ENCODE measurements at regions not wholly inside any gene's neighbourhood (a gene's known extent, or its start where the extent isn't known, plus 50 kb on each side); places are given as distances from the start of the nearest gene placed in this dataset.

DNA sequence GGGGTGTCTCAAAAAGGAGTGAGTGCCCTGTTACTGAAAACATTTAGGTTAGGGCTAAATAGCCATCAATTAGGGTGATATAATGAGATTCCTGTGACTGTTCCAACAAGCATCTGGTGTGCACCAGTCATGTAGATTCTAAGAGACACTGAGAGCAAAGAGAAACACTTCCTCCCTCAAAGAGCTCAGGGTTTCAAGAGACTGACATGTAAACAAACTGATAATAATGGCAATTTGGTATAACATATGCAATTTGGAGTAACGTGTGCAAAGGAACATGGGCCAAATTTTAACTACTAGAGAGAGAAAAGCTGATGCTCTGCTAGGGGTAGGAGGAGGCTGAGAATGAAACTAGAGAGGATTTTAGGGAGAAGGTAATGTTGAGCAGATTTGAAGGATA is 237.1 kb downstream of the BMP4 start:
- DNase-seq (ENCODE audit: low read depth in 1 of 2, low spot score in 2 of 2) (no peak), FAIRE-seq (no peak)
- Histone ChIP-seq H3K4me3 (ENCODE audit: extremely low read depth in 1 of 4, insufficient read depth in 2 of 4, low read depth in 3 of 4, low read length in 4 of 4) (no peak overlapping the region), H3K56ac (replicated peaks; ENCODE audit: insufficient read length, low read depth, low read length) (no peak overlapping the region), H3K36me3 (ENCODE audit: control insufficient read depth in 2 of 4, insufficient read depth in 4 of 4, low read length in 3 of 4) (no peaks in the 10 kb centered on the region), H4K20me1 (replicated peaks in 1 of 2; ENCODE audit: control insufficient read depth in 1 of 2, insufficient read depth in 2 of 2, low read length in 2 of 2) (no peaks in the 10 kb centered on the region), H2BK120ac (replicated peaks; ENCODE audit: low read depth, low read length) (no peak overlapping the region), H2AFZ (ENCODE audit: low read length) (no peak overlapping the region), H3K18ac (ENCODE audit: extremely low read depth, low read length) (no peak overlapping the region), H4K5ac (ENCODE audit: insufficient read length, low read depth, low read length) (no peak overlapping the region), H3K4ac (replicated peaks; ENCODE audit: insufficient read length, low read depth, low read length) (no peak overlapping the region), H3K4me1 (replicated peaks in 1 of 4; ENCODE audit: control insufficient read depth in 3 of 4, insufficient read depth in 4 of 4, low read length in 3 of 4) (no peaks in the 10 kb centered on the region), H3K23ac (ENCODE audit: insufficient read length) (no peak overlapping the region), H4K91ac (replicated peaks; ENCODE audit: insufficient read length, low read length) (no peak overlapping the region), H3K27me3 (replicated peaks in 1 of 4; ENCODE audit: control insufficient read depth in 3 of 4, extremely low read depth in 1 of 4, insufficient read depth in 3 of 4, low read length in 3 of 4) (no peaks in the 10 kb centered on the region), H2BK15ac (ENCODE audit: low read length) (no peak overlapping the region), H2BK12ac (ENCODE audit: low read depth, low read length) (no peak overlapping the region), H3K9ac (replicated peaks in 1 of 4; ENCODE audit: extremely low read depth in 1 of 4, low read depth in 3 of 4, low read length in 3 of 4) (no peak overlapping the region), H3K79me1 (ENCODE audit: low read depth, low read length) (no peaks in the 10 kb centered on the region), H3K79me2 (ENCODE audit: control insufficient read depth in 1 of 2, insufficient read depth in 2 of 2, low read length in 2 of 2) (no peaks in the 10 kb centered on the region), H2BK20ac (ENCODE audit: low read length) (no peak overlapping the region), H4K8ac (ENCODE audit: extremely low read depth, insufficient read depth, low read length) (no peak overlapping the region), H3K23me2 (ENCODE audit: low read depth, low read length) (no peaks in the 10 kb centered on the region; the same call in 1 of the 2 replicates), H3K4me2 (ENCODE audit: insufficient read depth in 1 of 2, low read depth in 2 of 2, low read length in 2 of 2) (no peak overlapping the region), H3K27ac (ENCODE audit: low read depth, low read length) (no peak overlapping the region), H2AK5ac (ENCODE audit: low read depth, low read length) (no peak overlapping the region), H2BK5ac (ENCODE audit: low read depth, low read length) (no peak overlapping the region), H3K9me3 (ENCODE audit: insufficient read depth in 2 of 2, low read depth in 1 of 2, low read length in 1 of 2) (no peaks in the 10 kb centered on the region), H3K14ac (ENCODE audit: insufficient read length) (no peak overlapping the region)
- ChIA-PET CTCF (ENCODE audit: partially characterized antibody) (no interaction called here), POLR2A (ENCODE audit: partially characterized antibody) (no interaction called here)
- no peak for TF ChIP-seq SUZ12 (IDR thresholded peaks at IDR 0.05; ENCODE audit: low read length)
- no peak for TF ChIP-seq TEAD4 (IDR thresholded peaks at IDR 0.05; ENCODE audit: low read depth, low read length)
- TF ChIP-seq TAF1 (IDR thresholded peaks at IDR 0.05; ENCODE audit: low read depth, low read length) = no peak
- TF ChIP-seq YY1 (IDR thresholded peaks at IDR 0.05; ENCODE audit: low read depth, low read length) = no peak
- TF ChIP-seq ATF2 (IDR thresholded peaks at IDR 0.05; ENCODE audit: low read length) = no peak
- no peak for TF ChIP-seq RXRA (IDR thresholded peaks at IDR 0.05; ENCODE audit: insufficient read depth, low read depth, low read length)
- TF ChIP-seq POLR2AphosphoS5 (IDR thresholded peaks at IDR 0.05; ENCODE audit: low read depth, low read length) = no peak
- no peak for TF ChIP-seq TCF12 (IDR thresholded peaks at IDR 0.05; ENCODE audit: low read depth, low read length)
- TF ChIP-seq FOSL1 (IDR thresholded peaks at IDR 0.05; ENCODE audit: insufficient read depth, low read depth, low read length) = no peak
- no peak for TF ChIP-seq CHD1 (IDR thresholded peaks at IDR 0.05; ENCODE audit: low read depth, low read length)
- TF ChIP-seq HDAC2 (IDR thresholded peaks at IDR 0.05; ENCODE audit: borderline replicate concordance in 1 of 2, low read depth in 2 of 2, low read length in 2 of 2) = no peak
- WGBS, 2 experiments (ENCODE audit: extremely low coverage in 1 of 2, insufficient coverage in 1 of 2, insufficient read length in 1 of 2, insufficient replicate concordance in 2 of 2, low coverage in 1 of 2, low lambda C conversion rate in 2 of 2, missing lambda C conversion rate in 1 of 2) = 88% methylated on average over 1 of the region's 1 CpG; no CpG with 5 or more reads in 1 of the 2 experiments

Data from H1 (cell line).